SK-N-SH (cell line): ENCODE measurements at regions not wholly inside any gene's neighbourhood (a gene's known extent, or its start where the extent isn't known, plus 50 kb on each side); places are given as distances from the start of the nearest gene placed in this dataset.

Experiments
- CHD2 ChIP-seq: fragments of 150-350 bp; IDR thresholded peaks from 2 replicates; pipeline ENCODE4 v1.6.1; 2018; ENCODE audit warnings: low read length; ENCODE audit not compliant: partially characterized antibody
- CTCF ChIP-seq: fragments of 200-600 bp; sonication (generic); IDR thresholded peaks from 2 replicates; pipeline ENCODE4 v1.6.1; 2017; ENCODE audit warnings: antibody characterized with exemption, mild to moderate bottlenecking, moderate library complexity
- EZH2phosphoT487 ChIP-seq: fragments of 200-600 bp; sonication (generic); IDR thresholded peaks from 2 replicates; pipeline ENCODE4 v1.6.1; 2017; ENCODE audit warnings: low read depth, mixed run types, mild to moderate bottlenecking, antibody characterized with exemption, moderate library complexity, borderline replicate concordance
- FOXM1 ChIP-seq: IDR thresholded peaks from 2 replicates; pipeline ENCODE4 v1.4.0; 2012; ENCODE audit warnings: low read depth, mild to moderate bottlenecking
- TAF1 ChIP-seq: IDR thresholded peaks from 2 replicates; pipeline ENCODE4 v1.6.1; 2012; ENCODE audit warnings: low read depth, mild to moderate bottlenecking, low read length, moderate library complexity, borderline replicate concordance
- TEAD4 ChIP-seq: IDR thresholded peaks from 2 replicates; pipeline ENCODE4 v1.4.0; 2012; ENCODE audit warnings: mild to moderate bottlenecking, borderline replicate concordance; ENCODE audit not compliant: insufficient read depth

GRCh38 chrX:63963095-63963784, 178.2 kb upstream of the ARHGEF9 start:
- TF ChIP-seq TEAD4, result no peak
- TF ChIP-seq CTCF, result no peak
- TF ChIP-seq FOXM1, result no peak
- TF ChIP-seq TAF1, result no peak
- TF ChIP-seq EZH2phosphoT487, result no peak
- no peak for TF ChIP-seq CHD2
